Spleen (tissue), 11 donors: ENCODE measurements at regions not wholly inside any gene's neighbourhood (a gene's known extent, or its start where the extent isn't known, plus 50 kb on each side); places are given as distances from the start of the nearest gene placed in this dataset.

Experiments used
- DNase-seq: peaks from one replicate; pipeline ENCODE4 v3.0.0-alpha.2; 2020
- H3K27ac ChIP-seq, 8 donors: fragments of 200-600 bp; sonication (generic) in 7 of 8; 1 replicate in 4 of 8; 2 replicates in 4 of 8; pipeline versions ENCODE4 v1.5.0 to v1.8.0; 2016 to 2021; ENCODE audit warnings: inconsistent platforms in 4 of 8, mild to moderate bottlenecking in 4 of 8, moderate library complexity in 1 of 8
- H3K27me3 ChIP-seq, 7 donors: fragments of 200-600 bp; sonication (generic) in 6 of 7; replicated peaks in 1 of 7; 1 replicate in 4 of 7; 2 replicates in 3 of 7; pipeline versions ENCODE4 v1.5.0 to v1.8.0; 2016 to 2021; ENCODE audit warnings: inconsistent platforms in 3 of 7, mild to moderate bottlenecking in 1 of 7
- H3K36me3 ChIP-seq, 6 donors: fragments of 200-600 bp; sonication (generic) in 5 of 6; 1 replicate in 4 of 6; 2 replicates in 2 of 6; pipeline versions ENCODE4 v1.5.0 to v1.8.0; 2016 to 2021; ENCODE audit warnings: inconsistent platforms in 2 of 6
- H3K4me1 ChIP-seq, 6 donors: fragments of 200-600 bp; sonication (generic) in 5 of 6; 1 replicate in 3 of 6; 2 replicates in 3 of 6; pipeline versions ENCODE4 v1.5.0 to v1.8.0; 2016 to 2021; ENCODE audit warnings: inconsistent platforms in 3 of 6
- H3K4me3 ChIP-seq, 8 donors: fragments of 200-600 bp; sonication (generic) in 7 of 8; 1 replicate in 4 of 8; 2 replicates in 4 of 8; pipeline versions ENCODE4 v1.5.0 to v1.8.0; 2016 to 2021; ENCODE audit warnings: inconsistent platforms in 4 of 8, mild to moderate bottlenecking in 4 of 8, moderate library complexity in 2 of 8
- H3K9me3 ChIP-seq, 8 donors: fragments of 200-600 bp; sonication (generic) in 7 of 8; 1 replicate in 4 of 8; 2 replicates in 4 of 8; pipeline versions ENCODE4 v1.5.0 to v1.8.0; 2016 to 2021; ENCODE audit warnings: inconsistent platforms in 4 of 8
- POLR2A ChIP-seq, 3 donors: fragments of 450-650 bp; IDR thresholded peaks; one replicate each; pipeline ENCODE4 v1.5.1; 2017; ENCODE audit warnings: antibody characterized with exemption in 3 of 3, mild to moderate bottlenecking in 1 of 3
- POLR2AphosphoS5 ChIP-seq, 3 donors: sonication (generic); formaldehyde crosslinking; IDR thresholded peaks; one replicate each; pipeline ENCODE4 v1.5.1; 2017; ENCODE audit warnings: antibody characterized with exemption in 3 of 3
- WGBS, 5 donors: extraction: QIAGEN DNeasy Blood & Tissue Kit in 3 of 5; methylation state at CpG; one replicate each; pipeline versions ENCODE4 v1.1.5 to v1.1.7; 2013 to 2018; 5-methylcytosine and 5-hydroxymethylcytosine counted together
- intact Hi-C: fragments of 100-400 bp; cut with DNase I; formaldehyde crosslinking; loops from one replicate; pipeline ENCODE4 v1.15.0; 2023; ENCODE audit warnings: low total_unique reads
- TF ChIP-seq, protein P1 (sequence below), 11 experiments: fragments of 200-600 bp in 7 of 11; fragments of 450-650 bp in 4 of 11; sonication (generic) in 4 of 11; IDR thresholded peaks in 8 of 11; conservative IDR thresholded peaks in 3 of 11; 1 replicate in 7 of 11; 2 replicates in 4 of 11; pipeline versions ENCODE4 v1.4.0 to v1.8.0; 2016 to 2021; ENCODE audit warnings: antibody characterized with exemption in 11 of 11, inconsistent platforms in 4 of 11, mild to moderate bottlenecking in 1 of 11
- donor health status: healthy with polysubstance abuse.
- donor health status: DM: no; HTN: no; CAD: no; lungs with moderate emphysema.
- donor health status: DM: no; HTN: no; CAD: no.
- donor health status: Bipolar disorder and iron deficiency.
- donor health status: healthy.
- donor health status: DM: no; HTN: no; CAD: no.
- donor health status: DM: yes; HTN: yes; CAD: no.

- TF ChIP-seq, protein P1, sequence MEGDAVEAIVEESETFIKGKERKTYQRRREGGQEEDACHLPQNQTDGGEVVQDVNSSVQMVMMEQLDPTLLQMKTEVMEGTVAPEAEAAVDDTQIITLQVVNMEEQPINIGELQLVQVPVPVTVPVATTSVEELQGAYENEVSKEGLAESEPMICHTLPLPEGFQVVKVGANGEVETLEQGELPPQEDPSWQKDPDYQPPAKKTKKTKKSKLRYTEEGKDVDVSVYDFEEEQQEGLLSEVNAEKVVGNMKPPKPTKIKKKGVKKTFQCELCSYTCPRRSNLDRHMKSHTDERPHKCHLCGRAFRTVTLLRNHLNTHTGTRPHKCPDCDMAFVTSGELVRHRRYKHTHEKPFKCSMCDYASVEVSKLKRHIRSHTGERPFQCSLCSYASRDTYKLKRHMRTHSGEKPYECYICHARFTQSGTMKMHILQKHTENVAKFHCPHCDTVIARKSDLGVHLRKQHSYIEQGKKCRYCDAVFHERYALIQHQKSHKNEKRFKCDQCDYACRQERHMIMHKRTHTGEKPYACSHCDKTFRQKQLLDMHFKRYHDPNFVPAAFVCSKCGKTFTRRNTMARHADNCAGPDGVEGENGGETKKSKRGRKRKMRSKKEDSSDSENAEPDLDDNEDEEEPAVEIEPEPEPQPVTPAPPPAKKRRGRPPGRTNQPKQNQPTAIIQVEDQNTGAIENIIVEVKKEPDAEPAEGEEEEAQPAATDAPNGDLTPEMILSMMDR (IDR thresholded peaks at IDR 0.05 in 8 of 11, conservative IDR thresholded peaks at IDR 0.05 in 3 of 11): no peak
- no peak for TF ChIP-seq POLR2A (IDR thresholded peaks at IDR 0.05)
- no peak for TF ChIP-seq POLR2AphosphoS5 (IDR thresholded peaks at IDR 0.05)
- H3K4me3 ChIP-seq: no peak overlapping the region
- H3K27ac ChIP-seq: no peak overlapping the region
- no peaks in the 10 kb centered on the region for H3K36me3 ChIP-seq
- DNase-seq: no peak
- WGBS, 5 donors: 79 to 87% (median 84%) methylated on average over 6 of the region's 6 CpGs
- peaks cover 0 to 12% (median 0%) of the 10 kb centered on the region in 6 donors for H3K4me1 ChIP-seq
- H3K9me3 ChIP-seq: no peaks in the 10 kb centered on the region
- intact Hi-C loops: no loop called here
- H3K27me3 ChIP-seq: peaks cover 0 to 65% (median 0%) of the 10 kb centered on the region in 7 donors
Observed at GRCh38 chr17:36861531-36861930, 75.7 kb upstream of the LHX1 start.

GRCh38 chr17:36862116-36862920 is 75.0 kb upstream of the LHX1 start:
- Histone ChIP-seq H3K27me3 (peaks cover 0 to 63% (median 0%) of the 10 kb centered on the region in 7 donors), H3K9me3 (no peaks in the 10 kb centered on the region), H3K4me3 (no peak overlapping the region), H3K36me3 (no peaks in the 10 kb centered on the region), H3K27ac (no peak overlapping the region), H3K4me1 (peaks cover 0 to 12% (median 0%) of the 10 kb centered on the region in 6 donors)
- TF ChIP-seq, protein P1 (IDR thresholded peaks at IDR 0.05 in 8 of 11, conservative IDR thresholded peaks at IDR 0.05 in 3 of 11): no peak
- TF ChIP-seq POLR2AphosphoS5 (IDR thresholded peaks at IDR 0.05): no peak
- TF ChIP-seq POLR2A (IDR thresholded peaks at IDR 0.05): no peak
- WGBS, 5 donors: 72 to 85% (median 81%) methylated on average over 12 to 14 of the region's 14 CpGs
- DNase-seq: peak; percentile 29
- intact Hi-C loops: no loop called here

- H3K27ac ChIP-seq: no peak overlapping the region
- DNase-seq: no peak
- H3K4me1 ChIP-seq: peaks cover 0 to 12% (median 0%) of the 10 kb centered on the region in 6 donors
- TF ChIP-seq POLR2A (IDR thresholded peaks at IDR 0.05) (no peak), POLR2AphosphoS5 (IDR thresholded peaks at IDR 0.05) (no peak)
- TF ChIP-seq, protein P1 (IDR thresholded peaks at IDR 0.05 in 8 of 11, conservative IDR thresholded peaks at IDR 0.05 in 3 of 11): no peak
- intact Hi-C loops: no loop called here
- H3K27me3 ChIP-seq: peaks cover 0 to 55% (median 0%) of the 10 kb centered on the region in 7 donors
- WGBS, 5 donors: 73 to 84% (median 81%) methylated on average over 5 to 6 of the region's 6 CpGs
- H3K4me3 ChIP-seq: no peak overlapping the region
- no peaks in the 10 kb centered on the region for H3K9me3 ChIP-seq
- no peaks in the 10 kb centered on the region for H3K36me3 ChIP-seq
Observed at GRCh38 chr17:36863131-36863530, 74.1 kb upstream of the LHX1 start.
